GM10266 (cell line): ENCODE measurements at regions not wholly inside any gene's neighbourhood (a gene's known extent, or its start where the extent isn't known, plus 50 kb on each side); places are given as distances from the start of the nearest gene placed in this dataset.

Experiments
- DNase-seq: peaks from one replicate; pipeline ENCODE4 v3.0.0; 2012; ENCODE audit errors: extremely low spot score
- TF ChIP-seq, protein P1 (sequence below): IDR thresholded peaks from 2 replicates; pipeline ENCODE4 v1.5.1; 2012; ENCODE audit warnings: mild to moderate bottlenecking, low read depth; ENCODE audit not compliant: control insufficient read depth, insufficient read depth; ENCODE audit errors: missing control alignments

DNA sequence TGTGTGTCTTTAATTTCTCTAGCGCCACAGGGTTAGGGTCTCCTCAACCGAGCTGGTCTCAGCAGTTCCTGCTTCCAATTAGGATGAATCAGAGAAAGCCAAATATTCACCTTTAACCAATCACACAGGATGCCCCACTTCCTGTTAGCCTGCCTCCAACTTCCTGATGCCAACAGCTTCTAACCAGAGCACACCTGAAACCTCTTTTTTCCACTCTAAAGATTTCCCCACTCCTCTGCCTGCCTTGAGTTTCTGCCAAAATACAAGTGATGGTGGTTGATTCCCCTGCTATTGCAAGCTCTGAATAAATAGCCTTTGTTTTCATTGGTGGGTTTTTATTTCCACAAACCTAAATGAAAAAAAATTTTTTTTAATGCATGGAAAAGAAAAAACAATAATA is 144.7 kb upstream of the UST start:
- no peak for DNase-seq
- TF ChIP-seq, protein P1, sequence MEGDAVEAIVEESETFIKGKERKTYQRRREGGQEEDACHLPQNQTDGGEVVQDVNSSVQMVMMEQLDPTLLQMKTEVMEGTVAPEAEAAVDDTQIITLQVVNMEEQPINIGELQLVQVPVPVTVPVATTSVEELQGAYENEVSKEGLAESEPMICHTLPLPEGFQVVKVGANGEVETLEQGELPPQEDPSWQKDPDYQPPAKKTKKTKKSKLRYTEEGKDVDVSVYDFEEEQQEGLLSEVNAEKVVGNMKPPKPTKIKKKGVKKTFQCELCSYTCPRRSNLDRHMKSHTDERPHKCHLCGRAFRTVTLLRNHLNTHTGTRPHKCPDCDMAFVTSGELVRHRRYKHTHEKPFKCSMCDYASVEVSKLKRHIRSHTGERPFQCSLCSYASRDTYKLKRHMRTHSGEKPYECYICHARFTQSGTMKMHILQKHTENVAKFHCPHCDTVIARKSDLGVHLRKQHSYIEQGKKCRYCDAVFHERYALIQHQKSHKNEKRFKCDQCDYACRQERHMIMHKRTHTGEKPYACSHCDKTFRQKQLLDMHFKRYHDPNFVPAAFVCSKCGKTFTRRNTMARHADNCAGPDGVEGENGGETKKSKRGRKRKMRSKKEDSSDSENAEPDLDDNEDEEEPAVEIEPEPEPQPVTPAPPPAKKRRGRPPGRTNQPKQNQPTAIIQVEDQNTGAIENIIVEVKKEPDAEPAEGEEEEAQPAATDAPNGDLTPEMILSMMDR = no peak

DNA sequence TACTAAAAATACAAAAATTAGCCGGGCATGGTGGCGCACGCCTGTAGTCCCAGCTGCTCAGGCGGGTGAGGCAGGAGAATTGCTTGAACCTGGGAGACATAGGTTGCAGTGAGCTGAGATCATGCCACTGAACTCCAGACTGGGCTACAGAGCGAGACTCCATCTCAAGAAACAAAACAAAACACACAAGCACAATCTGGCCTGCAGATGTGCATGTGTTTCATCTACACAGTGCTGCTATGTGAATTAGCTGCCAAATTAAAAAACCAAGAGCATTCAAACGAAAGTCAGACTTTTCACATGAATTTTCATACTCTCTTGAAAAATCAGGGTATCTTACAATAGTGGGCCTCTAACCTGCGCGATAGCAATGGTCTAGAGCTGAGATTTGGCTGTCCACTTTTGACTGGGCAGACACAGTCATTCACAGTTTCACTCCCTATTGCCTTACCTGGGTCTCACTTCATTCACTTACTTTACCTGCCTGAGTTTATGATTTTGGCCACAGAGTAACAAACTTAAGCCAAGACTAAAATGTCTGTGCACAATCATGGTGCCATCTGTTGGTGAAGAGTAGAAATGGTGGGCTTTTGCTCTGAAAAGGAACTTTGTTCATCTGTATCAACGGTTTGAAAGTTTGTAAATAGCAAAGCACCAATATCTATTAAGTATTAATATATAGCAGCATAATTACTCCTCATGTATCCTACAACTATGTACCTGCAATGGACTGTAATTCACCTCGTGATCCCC is 138.5 kb upstream of the UST start:
- DNase-seq = no peak
- TF ChIP-seq, protein P1 = peak; percentile 31

DNA sequence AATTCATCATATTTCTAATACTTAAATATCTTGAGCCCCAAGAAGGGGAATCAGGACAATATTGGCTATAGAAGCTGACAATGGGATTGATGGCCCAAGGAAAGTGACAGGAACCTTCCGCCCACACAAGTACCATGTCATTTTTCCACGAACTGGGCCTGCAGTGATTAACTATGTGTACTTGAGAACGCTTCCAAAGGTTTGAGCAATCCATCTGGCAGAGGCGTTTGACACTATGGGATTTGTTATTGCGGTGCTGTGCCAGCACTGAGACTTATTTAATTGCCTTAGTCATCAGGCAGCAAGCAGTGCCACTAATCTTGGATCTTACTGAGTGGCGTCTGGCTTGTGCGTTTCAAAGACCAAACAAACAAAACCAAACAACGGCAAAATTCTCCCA is 135.6 kb upstream of the UST start:
- TF ChIP-seq, protein P1 = no peak
- DNase-seq = no peak

DNA sequence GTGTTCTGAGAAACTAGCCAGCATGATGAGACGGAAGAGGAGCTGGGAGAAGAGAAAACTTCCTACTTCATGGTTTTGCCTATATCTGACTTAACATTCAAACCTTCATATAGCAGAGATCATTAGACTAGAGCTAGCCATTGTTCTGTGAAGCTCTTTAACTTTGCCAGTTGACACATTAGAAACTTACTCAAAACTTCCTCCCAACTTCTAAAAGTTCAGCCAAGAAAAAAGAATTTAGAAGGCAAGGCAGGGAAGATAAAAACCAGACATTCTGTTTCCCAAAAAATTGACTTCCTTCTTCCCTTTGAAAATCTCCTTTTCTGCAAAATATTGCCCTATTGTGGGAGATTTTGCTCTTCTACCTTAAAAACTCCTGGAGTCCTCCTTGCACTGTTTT is 134.8 kb upstream of the UST start:
- DNase-seq = no peak
- TF ChIP-seq, protein P1 = no peak

DNA sequence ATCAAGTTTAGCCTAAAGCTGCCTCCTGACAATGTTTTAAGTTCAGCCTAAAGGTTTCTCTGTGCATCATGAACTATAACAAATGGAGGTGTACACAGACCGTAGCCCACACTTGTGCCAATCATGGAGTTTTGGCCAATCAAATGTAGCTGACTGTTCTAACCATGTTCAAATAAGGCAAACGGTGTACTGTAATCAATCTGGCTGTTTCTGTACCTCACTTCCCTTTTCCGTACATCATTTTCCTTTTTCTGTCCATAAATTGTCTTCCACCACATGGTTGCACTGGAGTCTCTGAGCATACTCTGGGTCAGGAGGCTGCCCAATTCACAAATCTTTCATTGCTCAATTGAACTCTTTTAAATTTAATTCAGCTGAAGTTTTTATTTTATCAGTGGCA is 132.2 kb upstream of the UST start:
- TF ChIP-seq, protein P1 = no peak
- DNase-seq = no peak

DNA sequence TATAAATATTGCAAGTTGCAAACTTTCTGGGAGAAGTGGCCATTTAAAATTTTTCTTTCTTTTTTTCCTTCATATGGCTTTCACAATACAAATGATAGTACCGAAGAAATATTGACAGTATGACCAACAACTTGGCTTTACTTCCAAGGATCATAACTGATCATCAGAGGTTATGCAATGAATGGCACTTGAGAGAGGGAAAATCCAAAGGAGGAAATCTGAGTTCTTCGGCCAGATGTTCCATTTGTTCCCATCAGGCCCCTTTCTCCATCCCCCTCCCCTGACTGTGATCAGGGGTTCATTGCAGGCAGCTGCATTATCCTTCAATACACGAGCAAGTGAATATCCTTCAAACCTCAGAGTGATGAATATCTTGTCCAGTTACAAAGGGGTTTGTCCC is 130.0 kb upstream of the UST start:
- DNase-seq = no peak
- TF ChIP-seq, protein P1 = no peak

DNA sequence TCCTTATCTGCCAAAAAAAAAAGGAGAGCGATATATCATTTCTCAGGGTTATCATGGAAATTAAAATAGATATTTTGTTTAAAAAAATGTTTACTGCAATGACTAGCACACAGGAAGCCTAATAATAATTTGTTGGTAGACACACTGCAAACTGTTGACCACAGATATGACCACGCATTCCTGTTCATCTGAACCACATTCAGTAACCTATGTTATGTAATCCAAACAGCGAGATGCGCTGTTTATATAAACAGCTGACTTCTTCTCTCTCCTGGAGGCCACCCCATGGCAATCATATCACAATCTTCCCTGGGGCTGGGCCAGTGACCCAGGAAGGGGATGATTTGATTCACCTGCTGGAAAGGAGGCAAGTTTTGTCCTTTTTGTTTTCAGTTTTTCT is 129.3 kb upstream of the UST start:
- DNase-seq = no peak
- TF ChIP-seq, protein P1 = no peak
